DND-41 (cell line): ENCODE measurements at regions not wholly inside any gene's neighbourhood (a gene's known extent, or its start where the extent isn't known, plus 50 kb on each side); places are given as distances from the start of the nearest gene placed in this dataset.

Experiments
- ATAC-seq: fragments of 200-7000 bp; cut with Tn5 transposase; 3 replicates; pipeline ENCODE4 v1.9.1; 2021; ENCODE audit warnings: low read depth; ENCODE audit not compliant: insufficient read depth
- DNase-seq: peaks from one replicate; pipeline ENCODE4 v3.0.0-alpha.2; 2020
- H2AFZ ChIP-seq: 2 replicates; pipeline ENCODE4 v1.6.0; 2012; ENCODE audit warnings: low read depth, low read length
- H3K27ac ChIP-seq: 2 replicates; pipeline ENCODE4 v1.5.1; 2012; ENCODE audit warnings: low read length, inconsistent platforms
- H3K27me3 ChIP-seq: fragments of 200-600 bp; sonication (generic); 2 replicates; pipeline ENCODE4 v1.6.0; 2012; ENCODE audit warnings: low read length, mild to moderate bottlenecking, inconsistent platforms; ENCODE audit not compliant: insufficient read depth, poor library complexity
- H3K36me3 ChIP-seq: 2 replicates; pipeline ENCODE4 v1.5.1; 2012; ENCODE audit warnings: low read length, inconsistent platforms; ENCODE audit not compliant: insufficient read depth
- H3K4me1 ChIP-seq: 2 replicates; pipeline ENCODE4 v1.5.1; 2012; ENCODE audit warnings: mild to moderate bottlenecking, low read length; ENCODE audit not compliant: insufficient read depth
- H3K4me2 ChIP-seq: 2 replicates; pipeline ENCODE4 v1.6.0; 2012; ENCODE audit warnings: mild to moderate bottlenecking, moderate library complexity, low read length, inconsistent platforms; ENCODE audit not compliant: insufficient read depth
- H3K4me3 ChIP-seq, 2 experiments: fragments of 200-600 bp in 1 of 2; shearing (Covaris generic) in 1 of 2; 2 replicates each; pipeline ENCODE4 v1.5.1; 2012 to 2016; ENCODE audit warnings: inconsistent platforms in 2 of 2, low read length in 2 of 2, mild to moderate bottlenecking in 2 of 2, low read depth in 1 of 2, moderate library complexity in 1 of 2
- H3K79me2 ChIP-seq: 2 replicates; pipeline ENCODE4 v1.6.0; 2012; ENCODE audit warnings: low read length, inconsistent platforms; ENCODE audit not compliant: insufficient read depth
- H3K9ac ChIP-seq: 2 replicates; pipeline ENCODE4 v1.6.0; 2012; ENCODE audit warnings: low read depth, mild to moderate bottlenecking, inconsistent platforms, low read length, moderate library complexity
- H3K9me3 ChIP-seq: 2 replicates; pipeline ENCODE4 v1.5.1; 2012; ENCODE audit warnings: low read length, moderate library complexity, mild to moderate bottlenecking, inconsistent platforms; ENCODE audit not compliant: insufficient read depth, severe bottlenecking
- H4K20me1 ChIP-seq: 2 replicates; pipeline ENCODE4 v1.6.0; 2012; ENCODE audit warnings: low read length; ENCODE audit not compliant: insufficient read depth
- EZH2 ChIP-seq: IDR thresholded peaks from 3 replicates; pipeline ENCODE4 v1.6.1; 2012; ENCODE audit warnings: borderline replicate concordance, low read depth, mild to moderate bottlenecking, moderate library complexity, low read length, inconsistent platforms; ENCODE audit not compliant: severe bottlenecking
- TF ChIP-seq, protein P1 (sequence below): IDR thresholded peaks from 2 replicates; pipeline ENCODE4 v1.5.1; 2012; ENCODE audit warnings: borderline replicate concordance, low read length, moderate library complexity, mild to moderate bottlenecking; ENCODE audit not compliant: poor library complexity, severe bottlenecking; ENCODE audit errors: extremely low read depth

DNA sequence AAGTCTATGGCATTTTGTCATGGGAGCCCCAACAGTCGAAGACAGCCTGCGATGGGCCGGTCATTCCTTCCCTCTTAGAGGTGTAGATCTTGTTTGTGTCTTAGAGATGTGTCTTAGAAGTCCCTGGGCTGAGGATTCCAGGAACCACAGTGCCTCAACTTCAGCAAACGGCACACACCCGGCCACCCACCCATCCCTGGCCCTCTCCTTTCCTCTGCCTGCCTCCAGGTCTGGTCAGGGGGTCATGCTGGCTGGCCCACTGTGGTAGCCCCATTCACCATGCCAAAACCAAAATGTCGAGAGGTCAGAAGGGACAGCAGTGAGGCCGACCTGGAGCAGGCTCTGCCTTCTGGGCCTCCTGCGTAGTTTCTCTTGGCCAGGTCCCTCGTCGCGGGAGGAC lies 857.9 kb downstream of the TBC1D22A start:
- DNase-seq (no peak), ATAC-seq (no peak)
- no peak overlapping the region for H3K9ac ChIP-seq
- no peak overlapping the region for H3K27ac ChIP-seq
- no peaks in the 10 kb centered on the region for H3K4me1 ChIP-seq
- no peaks in the 10 kb centered on the region for H3K27me3 ChIP-seq
- H3K4me2 ChIP-seq = no peak overlapping the region
- no peaks in the 10 kb centered on the region for H3K79me2 ChIP-seq
- no peaks in the 10 kb centered on the region for H4K20me1 ChIP-seq
- no peak overlapping the region for H3K4me3 ChIP-seq
- no peaks in the 10 kb centered on the region for H3K9me3 ChIP-seq
- TF ChIP-seq, protein P1, sequence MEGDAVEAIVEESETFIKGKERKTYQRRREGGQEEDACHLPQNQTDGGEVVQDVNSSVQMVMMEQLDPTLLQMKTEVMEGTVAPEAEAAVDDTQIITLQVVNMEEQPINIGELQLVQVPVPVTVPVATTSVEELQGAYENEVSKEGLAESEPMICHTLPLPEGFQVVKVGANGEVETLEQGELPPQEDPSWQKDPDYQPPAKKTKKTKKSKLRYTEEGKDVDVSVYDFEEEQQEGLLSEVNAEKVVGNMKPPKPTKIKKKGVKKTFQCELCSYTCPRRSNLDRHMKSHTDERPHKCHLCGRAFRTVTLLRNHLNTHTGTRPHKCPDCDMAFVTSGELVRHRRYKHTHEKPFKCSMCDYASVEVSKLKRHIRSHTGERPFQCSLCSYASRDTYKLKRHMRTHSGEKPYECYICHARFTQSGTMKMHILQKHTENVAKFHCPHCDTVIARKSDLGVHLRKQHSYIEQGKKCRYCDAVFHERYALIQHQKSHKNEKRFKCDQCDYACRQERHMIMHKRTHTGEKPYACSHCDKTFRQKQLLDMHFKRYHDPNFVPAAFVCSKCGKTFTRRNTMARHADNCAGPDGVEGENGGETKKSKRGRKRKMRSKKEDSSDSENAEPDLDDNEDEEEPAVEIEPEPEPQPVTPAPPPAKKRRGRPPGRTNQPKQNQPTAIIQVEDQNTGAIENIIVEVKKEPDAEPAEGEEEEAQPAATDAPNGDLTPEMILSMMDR = no peak
- no peak for TF ChIP-seq EZH2
- no peak overlapping the region for H2AFZ ChIP-seq
- H3K36me3 ChIP-seq = no peaks in the 10 kb centered on the region

DNA sequence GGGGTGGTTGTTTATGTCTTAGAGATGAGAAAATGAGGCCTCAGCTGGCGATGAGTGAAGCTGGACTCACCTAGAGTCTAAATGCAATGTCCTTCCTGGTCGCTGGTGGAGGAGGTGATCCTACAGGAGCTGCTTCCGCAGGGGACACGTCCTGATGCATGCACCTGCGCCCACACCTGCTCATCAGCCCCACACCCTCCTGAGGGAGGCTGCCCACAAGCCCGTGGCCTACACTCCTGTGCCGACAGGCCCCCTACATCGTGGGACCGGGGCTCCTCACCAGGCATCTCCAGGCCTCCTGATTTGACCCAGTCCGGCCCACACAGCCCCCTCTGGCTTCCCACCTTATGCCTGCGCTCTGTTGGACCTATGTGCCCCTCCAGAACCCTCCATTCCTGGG lies 857.2 kb downstream of the TBC1D22A start:
- Histone ChIP-seq H3K79me2 (no peaks in the 10 kb centered on the region), H2AFZ (no peak overlapping the region), H3K36me3 (no peaks in the 10 kb centered on the region)

DNA sequence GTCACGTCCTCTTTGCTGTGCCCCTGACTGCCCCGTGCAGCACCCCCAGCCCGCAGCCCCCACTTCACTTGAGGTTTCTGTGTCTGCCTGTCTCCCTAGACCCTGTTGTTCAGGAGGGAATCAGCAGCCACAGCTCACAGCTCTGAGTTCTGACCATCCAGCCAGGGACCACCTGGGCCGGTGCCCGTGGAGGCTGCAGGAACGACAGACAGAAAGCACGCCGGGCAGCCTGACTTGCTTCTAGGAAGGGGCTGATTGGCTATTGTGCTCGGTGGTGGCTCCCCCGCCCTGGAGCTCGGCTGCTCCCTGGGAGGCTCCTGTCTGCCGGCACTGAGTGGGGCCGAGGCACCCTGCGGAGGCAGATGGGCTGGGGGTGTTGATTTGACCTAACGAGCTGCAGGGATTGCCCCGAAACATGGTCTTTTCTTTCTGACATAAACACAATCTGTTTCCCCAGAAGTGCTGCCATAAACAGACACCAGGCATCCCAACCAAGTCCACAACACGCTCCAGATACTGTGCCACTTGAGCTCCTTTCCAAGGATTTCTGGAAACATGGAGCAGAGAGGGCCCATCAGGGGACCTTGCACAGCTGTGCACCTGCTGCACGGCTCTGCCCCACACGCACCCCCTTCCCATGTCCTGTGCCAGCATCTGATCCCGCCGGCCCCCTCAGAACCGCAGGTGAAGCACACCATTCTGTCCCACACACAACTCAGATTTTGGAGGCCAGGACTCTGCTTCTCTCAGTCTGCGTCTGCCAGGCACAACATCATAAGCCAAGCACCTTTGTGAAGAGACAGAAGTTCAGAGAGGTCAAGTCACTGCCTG lies 855.9 kb downstream of the TBC1D22A start:
- H3K4me3 ChIP-seq = no peak overlapping the region
- no peak overlapping the region for H3K27ac ChIP-seq
- no peaks in the 10 kb centered on the region for H3K27me3 ChIP-seq
- no peak overlapping the region for H3K9ac ChIP-seq
- no peak for ATAC-seq
- no peaks in the 10 kb centered on the region for H3K9me3 ChIP-seq
- TF ChIP-seq, protein P1 = no peak
- no peak for TF ChIP-seq EZH2
- H3K4me2 ChIP-seq = no peak overlapping the region
- no peak overlapping the region for H2AFZ ChIP-seq
- H3K36me3 ChIP-seq = no peaks in the 10 kb centered on the region
- no peaks in the 10 kb centered on the region for H3K79me2 ChIP-seq
- DNase-seq = no peak
- H4K20me1 ChIP-seq = no peaks in the 10 kb centered on the region
- no peaks in the 10 kb centered on the region for H3K4me1 ChIP-seq

More for the DNA sequence above, 857.2 kb downstream of the TBC1D22A start:
- Histone ChIP-seq H3K27me3 (no peaks in the 10 kb centered on the region), H3K4me2 (no peak overlapping the region), H4K20me1 (no peaks in the 10 kb centered on the region), H3K27ac (no peak overlapping the region), H3K9me3 (no peaks in the 10 kb centered on the region), H3K4me1 (no peaks in the 10 kb centered on the region), H3K4me3 (no peak overlapping the region), H3K9ac (no peak overlapping the region)
- DNase-seq (no peak), ATAC-seq (no peak)
- TF ChIP-seq EZH2 = no peak
- TF ChIP-seq, protein P1 = no peak
